H9 (cell line): ENCODE measurements at regions not wholly inside any gene's neighbourhood (a gene's known extent, or its start where the extent isn't known, plus 50 kb on each side); places are given as distances from the start of the nearest gene placed in this dataset.

ENCODE experiments used
- DNase-seq: peaks from one replicate; pipeline ENCODE4 v3.0.0-alpha.2; 2017
- H2AFZ ChIP-seq: one replicate; pipeline ENCODE4 v1.6.1; 2013; ENCODE audit warnings: mild to moderate bottlenecking, low read length, control low read depth, moderate library complexity
- H2AK5ac ChIP-seq: 2 replicates; pipeline ENCODE4 v1.6.1; 2013; ENCODE audit warnings: low read length, control low read depth, mixed read lengths; ENCODE audit not compliant: insufficient read length
- H2BK120ac ChIP-seq: one replicate; pipeline ENCODE4 v1.6.1; 2013; ENCODE audit warnings: low read depth, mild to moderate bottlenecking, low read length, control low read depth, inconsistent platforms; ENCODE audit not compliant: poor library complexity, severe bottlenecking
- H2BK12ac ChIP-seq: 2 replicates; pipeline ENCODE4 v1.6.1; 2013; ENCODE audit warnings: low read length, control low read depth, mixed read lengths, low read depth; ENCODE audit not compliant: insufficient read length
- H2BK15ac ChIP-seq: 2 replicates; pipeline ENCODE4 v1.6.1; 2013; ENCODE audit warnings: low read depth, low read length, control low read depth
- H2BK20ac ChIP-seq: one replicate; pipeline ENCODE4 v1.6.1; 2013; ENCODE audit warnings: low read depth, mild to moderate bottlenecking, low read length, control low read depth, inconsistent platforms; ENCODE audit not compliant: poor library complexity, severe bottlenecking
- H2BK5ac ChIP-seq: 2 replicates; pipeline ENCODE4 v1.6.1; 2013; ENCODE audit warnings: low read length, control low read depth, mixed read lengths; ENCODE audit not compliant: insufficient read length
- H3K14ac ChIP-seq: 2 replicates; pipeline ENCODE4 v1.6.1; 2013; ENCODE audit warnings: low read length, control low read depth; ENCODE audit not compliant: insufficient read depth
- H3K18ac ChIP-seq: 2 replicates; pipeline ENCODE4 v1.6.1; 2013; ENCODE audit warnings: low read depth, mild to moderate bottlenecking, mixed read lengths, low read length, control low read depth; ENCODE audit not compliant: insufficient read length
- H3K23ac ChIP-seq: 2 replicates; pipeline ENCODE4 v1.6.1; 2013; ENCODE audit warnings: low read length, control low read depth, mixed read lengths, low read depth; ENCODE audit not compliant: insufficient read length
- H3K23me2 ChIP-seq: 2 replicates; pipeline ENCODE4 v1.6.1; 2013; ENCODE audit warnings: low read depth, mild to moderate bottlenecking, mixed read lengths, low read length, control low read depth; ENCODE audit not compliant: insufficient read length, poor library complexity, severe bottlenecking
- H3K27ac ChIP-seq: 2 replicates; pipeline ENCODE4 v1.5.1; 2013; ENCODE audit warnings: low read length, control low read depth, mixed read lengths, low read depth; ENCODE audit not compliant: insufficient read length
- H3K27me3 ChIP-seq: 2 replicates; pipeline ENCODE4 v1.6.1; 2013; ENCODE audit warnings: low read length, control low read depth, inconsistent platforms; ENCODE audit not compliant: insufficient read depth
- H3K4ac ChIP-seq: 2 replicates; pipeline ENCODE4 v1.6.1; 2013; ENCODE audit warnings: low read depth, mild to moderate bottlenecking, control low read depth, inconsistent platforms, low read length, moderate library complexity
- H3K4me1 ChIP-seq: 2 replicates; pipeline ENCODE4 v1.6.1; 2013; ENCODE audit warnings: low read length, control low read depth, inconsistent platforms; ENCODE audit not compliant: insufficient read depth
- H3K4me2 ChIP-seq: 2 replicates; pipeline ENCODE4 v1.6.1; 2013; ENCODE audit warnings: low read length, control low read depth, mixed read lengths; ENCODE audit not compliant: insufficient read length, insufficient read depth
- H3K56ac ChIP-seq: 2 replicates; pipeline ENCODE4 v1.6.1; 2013; ENCODE audit warnings: low read depth, mild to moderate bottlenecking, mixed read lengths, low read length, control low read depth; ENCODE audit not compliant: insufficient read length
- H3K79me1 ChIP-seq: 2 replicates; pipeline ENCODE4 v1.6.1; 2013; ENCODE audit warnings: low read depth, mild to moderate bottlenecking, moderate library complexity, low read length, control low read depth, inconsistent platforms; ENCODE audit not compliant: insufficient read depth, poor library complexity, severe bottlenecking
- H3K79me2 ChIP-seq: 2 replicates; pipeline ENCODE4 v1.6.1; 2013; ENCODE audit warnings: low read length, control low read depth, inconsistent platforms; ENCODE audit not compliant: insufficient read depth
- H3K9ac ChIP-seq: 2 replicates; pipeline ENCODE4 v1.6.1; 2013; ENCODE audit warnings: low read length, control low read depth, mixed read lengths; ENCODE audit not compliant: insufficient read length; ENCODE audit errors: extremely low read depth
- H3K9me3 ChIP-seq: one replicate; pipeline ENCODE4 v1.6.1; 2013; ENCODE audit warnings: low read depth, low read length, inconsistent platforms; ENCODE audit not compliant: control insufficient read depth
- H3T11ph ChIP-seq: one replicate; pipeline ENCODE4 v1.6.1; 2013; ENCODE audit warnings: mild to moderate bottlenecking, low read length, control low read depth, inconsistent platforms
- H4K20me1 ChIP-seq: one replicate; pipeline ENCODE4 v1.6.1; 2013; ENCODE audit not compliant: control insufficient read depth, insufficient read length, insufficient read depth
- H4K5ac ChIP-seq: 2 replicates; pipeline ENCODE4 v1.6.1; 2013; ENCODE audit warnings: low read depth, mild to moderate bottlenecking, mixed read lengths, low read length, control low read depth; ENCODE audit not compliant: insufficient read length
- H4K8ac ChIP-seq: replicated peaks from 2 replicates; pipeline ENCODE4 v1.6.1; 2013; ENCODE audit warnings: low read length, control low read depth, mixed read lengths, low read depth; ENCODE audit not compliant: insufficient read length
- H4K91ac ChIP-seq: 2 replicates; pipeline ENCODE4 v1.6.1; 2013; ENCODE audit warnings: low read depth, mild to moderate bottlenecking, moderate library complexity, mixed read lengths, low read length, control low read depth; ENCODE audit not compliant: insufficient read length
- H3K27ac Mint-ChIP-seq, 3 experiments: 2 replicates in 2 of 3; 3 replicates in 1 of 3; pipeline ENCODE4 v1.8.0; 2020 to 2021; ENCODE audit warnings: mixed read lengths in 3 of 3, mild to moderate bottlenecking in 1 of 3, moderate library complexity in 1 of 3
- H3K27me3 Mint-ChIP-seq: 2 replicates; pipeline ENCODE4 v1.8.0; 2021; ENCODE audit warnings: low read depth, mild to moderate bottlenecking, moderate library complexity, mixed read lengths
- H3K36me3 Mint-ChIP-seq, 3 experiments: 2 replicates in 2 of 3; 3 replicates in 1 of 3; pipeline ENCODE4 v1.8.0; 2020 to 2021; ENCODE audit warnings: low read depth in 3 of 3, mixed read lengths in 3 of 3; ENCODE audit not compliant: insufficient read depth in 1 of 3
- H3K4me1 Mint-ChIP-seq, 2 experiments: 2 replicates each; pipeline ENCODE4 v1.8.0; 2020; ENCODE audit warnings: mixed read lengths in 2 of 2
- H3K4me3 Mint-ChIP-seq, 2 experiments: 2 replicates in 1 of 2; 3 replicates in 1 of 2; pipeline ENCODE4 v1.8.0; 2020 to 2021; ENCODE audit warnings: mild to moderate bottlenecking in 2 of 2, mixed read lengths in 2 of 2, moderate library complexity in 1 of 2
- H3K9me3 Mint-ChIP-seq, 2 experiments: 2 replicates in 1 of 2; 3 replicates in 1 of 2; pipeline ENCODE4 v1.8.0; 2020; ENCODE audit warnings: mild to moderate bottlenecking in 2 of 2, mixed read lengths in 2 of 2, moderate library complexity in 1 of 2
- WGBS: extraction: QIAGEN DNeasy Blood & Tissue Kit; methylation state at CpG from one replicate; pipeline ENCODE4 v1.1.7; 2013; ENCODE audit warnings: missing lambda C conversion rate, low lambda C conversion rate, mixed read lengths; ENCODE audit not compliant: insufficient read length; ENCODE audit errors: extremely low coverage; 5-methylcytosine and 5-hydroxymethylcytosine counted together
- TF ChIP-seq, protein P1 (sequence below): fragments of 200-600 bp; sonication (generic); conservative IDR thresholded peaks from 3 replicates; pipeline ENCODE4 v1.8.0; 2021; ENCODE audit warnings: antibody characterized with exemption, mild to moderate bottlenecking

DNA sequence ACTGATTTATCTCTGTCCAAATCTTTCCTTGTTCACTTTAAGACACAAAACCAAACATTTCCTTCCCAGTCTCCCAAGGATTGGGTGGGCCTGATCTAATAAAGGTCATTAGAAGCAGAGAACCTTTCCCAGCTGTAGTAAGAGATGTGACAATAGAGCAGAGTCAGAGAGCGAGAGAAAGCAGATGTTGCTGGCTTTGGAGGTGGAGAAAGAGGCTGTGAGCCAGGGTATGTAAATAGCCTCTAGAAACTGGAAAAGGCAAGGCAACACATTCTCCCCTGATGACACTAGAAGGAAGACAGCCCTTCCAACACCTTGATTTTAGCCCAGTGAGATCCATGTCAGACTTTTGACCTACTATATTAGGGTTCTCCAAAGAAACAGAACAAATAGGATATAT, 337.5 kb upstream of the CASK start:
- no peaks in the 10 kb centered on the region for H3K79me1 ChIP-seq
- H3K4ac ChIP-seq: no peak overlapping the region
- no peak overlapping the region for H3K27ac Mint-ChIP-seq
- peaks cover 0 to 17% (median 12%) of the 10 kb centered on the region in 3 experiments; a peak in 6 of 7 replicates for H3K36me3 Mint-ChIP-seq
- peaks cover 40 to 52% of the 10 kb centered on the region in 2 experiments for H3K9me3 Mint-ChIP-seq
- H3K23me2 ChIP-seq: no peaks in the 10 kb centered on the region
- no peak for DNase-seq
- H2BK20ac ChIP-seq: no peak overlapping the region
- no peaks in the 10 kb centered on the region; the same call in 1 of the 2 replicates for H3K27me3 Mint-ChIP-seq
- no peak overlapping the region for H2BK15ac ChIP-seq
- H3K56ac ChIP-seq: no peak overlapping the region
- H4K20me1 ChIP-seq: no peaks in the 10 kb centered on the region
- no peak overlapping the region for H2BK5ac ChIP-seq
- H3K27ac ChIP-seq: no peak overlapping the region
- no peak overlapping the region for H3T11ph ChIP-seq
- H3K79me2 ChIP-seq: no peaks in the 10 kb centered on the region
- H4K5ac ChIP-seq: no peak overlapping the region
- H3K9ac ChIP-seq: no peak overlapping the region
- H3K4me3 Mint-ChIP-seq: no peak overlapping the region
- H2AK5ac ChIP-seq: no peak overlapping the region
- no peak overlapping the region for H2BK12ac ChIP-seq
- H2AFZ ChIP-seq: no peak overlapping the region
- H3K27me3 ChIP-seq: no peaks in the 10 kb centered on the region
- H3K4me1 ChIP-seq: no peaks in the 10 kb centered on the region
- H3K4me1 Mint-ChIP-seq: no peaks in the 10 kb centered on the region
- H3K4me2 ChIP-seq: no peak overlapping the region
- H3K18ac ChIP-seq: no peak overlapping the region
- no peak overlapping the region for H4K91ac ChIP-seq
- H3K9me3 ChIP-seq: no peaks in the 10 kb centered on the region
- WGBS: no CpG with 5 or more reads among the region's 1 CpG
- H4K8ac ChIP-seq: no peak overlapping the region
- no peak overlapping the region for H2BK120ac ChIP-seq
- TF ChIP-seq, protein P1, sequence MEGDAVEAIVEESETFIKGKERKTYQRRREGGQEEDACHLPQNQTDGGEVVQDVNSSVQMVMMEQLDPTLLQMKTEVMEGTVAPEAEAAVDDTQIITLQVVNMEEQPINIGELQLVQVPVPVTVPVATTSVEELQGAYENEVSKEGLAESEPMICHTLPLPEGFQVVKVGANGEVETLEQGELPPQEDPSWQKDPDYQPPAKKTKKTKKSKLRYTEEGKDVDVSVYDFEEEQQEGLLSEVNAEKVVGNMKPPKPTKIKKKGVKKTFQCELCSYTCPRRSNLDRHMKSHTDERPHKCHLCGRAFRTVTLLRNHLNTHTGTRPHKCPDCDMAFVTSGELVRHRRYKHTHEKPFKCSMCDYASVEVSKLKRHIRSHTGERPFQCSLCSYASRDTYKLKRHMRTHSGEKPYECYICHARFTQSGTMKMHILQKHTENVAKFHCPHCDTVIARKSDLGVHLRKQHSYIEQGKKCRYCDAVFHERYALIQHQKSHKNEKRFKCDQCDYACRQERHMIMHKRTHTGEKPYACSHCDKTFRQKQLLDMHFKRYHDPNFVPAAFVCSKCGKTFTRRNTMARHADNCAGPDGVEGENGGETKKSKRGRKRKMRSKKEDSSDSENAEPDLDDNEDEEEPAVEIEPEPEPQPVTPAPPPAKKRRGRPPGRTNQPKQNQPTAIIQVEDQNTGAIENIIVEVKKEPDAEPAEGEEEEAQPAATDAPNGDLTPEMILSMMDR: no peak
- no peak overlapping the region for H3K14ac ChIP-seq
- no peak overlapping the region for H3K23ac ChIP-seq
